ENCODE measurements at regions not wholly inside any gene's neighbourhood (a gene's known extent, or its start where the extent isn't known, plus 50 kb on each side); places are given as distances from the start of the nearest gene placed in this dataset.

- Histone ChIP-seq H3K36me3 (ENCODE audit: insufficient read depth, low read length) (no peaks in the 10 kb centered on the region), H3K4me1 (ENCODE audit: insufficient read depth, low read length) (peaks cover 10% of the 10 kb centered on the region), H3K9me3 (ENCODE audit: control insufficient read depth, insufficient read depth, low read length) (no peaks in the 10 kb centered on the region)
These were observed 336.1 kb downstream of the CDC5L start for GRCh38 chr6:44723439-44724197.

GRCh38 chr6:44725070-44725469 lies 337.6 kb downstream of the CDC5L start:
- Histone ChIP-seq H3K9me3 (ENCODE audit: control insufficient read depth, insufficient read depth, low read length) (no peaks in the 10 kb centered on the region), H3K9ac (ENCODE audit: low read depth, low read length) (no peak overlapping the region), H3K36me3 (ENCODE audit: insufficient read depth, low read length) (no peaks in the 10 kb centered on the region), H3K4me1 (ENCODE audit: insufficient read depth, low read length) (peaks cover 10% of the 10 kb centered on the region)

More at GRCh38 chr6:44723439-44724197, 336.1 kb downstream of the CDC5L start:
- H3K9ac ChIP-seq (ENCODE audit: low read depth, low read length): no peak overlapping the region

- Histone ChIP-seq H3K4me1 (ENCODE audit: insufficient read depth, low read length) (peaks cover 15% of the 10 kb centered on the region), H3K9me3 (ENCODE audit: control insufficient read depth, insufficient read depth, low read length) (no peaks in the 10 kb centered on the region), H3K36me3 (ENCODE audit: insufficient read depth, low read length) (no peaks in the 10 kb centered on the region), H3K9ac (ENCODE audit: low read depth, low read length) (no peak overlapping the region)
These were observed 340.4 kb downstream of the CDC5L start for GRCh38 chr6:44727651-44728630.

GRCh38 chr6:44730771-44731391 lies 343.4 kb downstream of the CDC5L start:
- Histone ChIP-seq H3K36me3 (ENCODE audit: insufficient read depth, low read length) (no peaks in the 10 kb centered on the region), H3K9ac (ENCODE audit: low read depth, low read length) (no peak overlapping the region), H3K4me1 (ENCODE audit: insufficient read depth, low read length) (0 out of 2 replicates have a peak, but pooled peaks cover 5% of the 10 kb centered on the region), H3K9me3 (ENCODE audit: control insufficient read depth, insufficient read depth, low read length) (no peaks in the 10 kb centered on the region)

GRCh38 chr6:44731485-44732095 lies 344.1 kb downstream of the CDC5L start:
- Histone ChIP-seq H3K9me3 (ENCODE audit: control insufficient read depth, insufficient read depth, low read length) (no peaks in the 10 kb centered on the region), H3K36me3 (ENCODE audit: insufficient read depth, low read length) (no peaks in the 10 kb centered on the region), H3K9ac (ENCODE audit: low read depth, low read length) (no peak overlapping the region), H3K4me1 (ENCODE audit: insufficient read depth, low read length) (0 out of 2 replicates have a peak, but pooled peaks cover 5% of the 10 kb centered on the region)

- Histone ChIP-seq H3K9ac (ENCODE audit: low read depth, low read length) (no peak overlapping the region), H3K4me1 (ENCODE audit: insufficient read depth, low read length) (0 out of 2 replicates have a peak, but pooled peaks cover 5% of the 10 kb centered on the region), H3K9me3 (ENCODE audit: control insufficient read depth, insufficient read depth, low read length) (no peaks in the 10 kb centered on the region), H3K36me3 (ENCODE audit: insufficient read depth, low read length) (no peaks in the 10 kb centered on the region)
These were observed 344.7 kb downstream of the CDC5L start for GRCh38 chr6:44732243-44732642.

- Histone ChIP-seq H3K9me3 (ENCODE audit: control insufficient read depth, insufficient read depth, low read length) (no peaks in the 10 kb centered on the region), H3K4me1 (ENCODE audit: insufficient read depth, low read length) (0 out of 2 replicates have a peak, but pooled peaks cover 8% of the 10 kb centered on the region), H3K9ac (ENCODE audit: low read depth, low read length) (no peak overlapping the region), H3K36me3 (ENCODE audit: insufficient read depth, low read length) (no peaks in the 10 kb centered on the region)
These were observed 345.6 kb downstream of the CDC5L start for GRCh38 chr6:44733126-44733525.

GRCh38 chr6:44733868-44734267 lies 346.4 kb downstream of the CDC5L start:
- H3K36me3 ChIP-seq (ENCODE audit: insufficient read depth, low read length): no peaks in the 10 kb centered on the region
- no peaks in the 10 kb centered on the region for H3K9me3 ChIP-seq (ENCODE audit: control insufficient read depth, insufficient read depth, low read length)
- H3K4me1 ChIP-seq (ENCODE audit: insufficient read depth, low read length): peaks cover 15% of the 10 kb centered on the region; the same call in 1 of the 2 replicates

GRCh38 chr6:44734886-44735629 lies 347.6 kb downstream of the CDC5L start:
- Histone ChIP-seq H3K4me1 (ENCODE audit: insufficient read depth, low read length) (peaks cover 21% of the 10 kb centered on the region; the same call in 1 of the 2 replicates), H3K9ac (ENCODE audit: low read depth, low read length) (no peak overlapping the region)

More at GRCh38 chr6:44733868-44734267, 346.4 kb downstream of the CDC5L start:
- H3K9ac ChIP-seq (ENCODE audit: low read depth, low read length): no peak overlapping the region

GRCh38 chr6:44735630-44735963 lies 348.1 kb downstream of the CDC5L start:
- Histone ChIP-seq H3K9me3 (ENCODE audit: control insufficient read depth, insufficient read depth, low read length) (no peaks in the 10 kb centered on the region), H3K4me1 (ENCODE audit: insufficient read depth, low read length) (peaks cover 21% of the 10 kb centered on the region; the same call in 1 of the 2 replicates), H3K36me3 (ENCODE audit: insufficient read depth, low read length) (no peaks in the 10 kb centered on the region), H3K9ac (ENCODE audit: low read depth, low read length) (no peak overlapping the region)

More at GRCh38 chr6:44734886-44735629, 347.6 kb downstream of the CDC5L start:
- Histone ChIP-seq H3K36me3 (ENCODE audit: insufficient read depth, low read length) (no peaks in the 10 kb centered on the region), H3K9me3 (ENCODE audit: control insufficient read depth, insufficient read depth, low read length) (no peaks in the 10 kb centered on the region)

GRCh38 chr6:44737341-44737740 lies 349.8 kb downstream of the CDC5L start:
- Histone ChIP-seq H3K36me3 (ENCODE audit: insufficient read depth, low read length) (no peaks in the 10 kb centered on the region), H3K4me1 (ENCODE audit: insufficient read depth, low read length) (peaks cover 16% of the 10 kb centered on the region; the same call in 1 of the 2 replicates), H3K9me3 (ENCODE audit: control insufficient read depth, insufficient read depth, low read length) (no peaks in the 10 kb centered on the region), H3K9ac (ENCODE audit: low read depth, low read length) (no peak overlapping the region)

GRCh38 chr6:44737829-44738528 lies 350.5 kb downstream of the CDC5L start:
- Histone ChIP-seq H3K36me3 (ENCODE audit: insufficient read depth, low read length) (no peaks in the 10 kb centered on the region), H3K9me3 (ENCODE audit: control insufficient read depth, insufficient read depth, low read length) (no peaks in the 10 kb centered on the region), H3K4me1 (ENCODE audit: insufficient read depth, low read length) (peaks cover 16% of the 10 kb centered on the region; the same call in 1 of the 2 replicates), H3K9ac (ENCODE audit: low read depth, low read length) (no peak overlapping the region)

Data from ES-I3 (cell line).